Activated CD4-positive, alpha-beta T cell treated with anti-CD3 and anti-CD28 coated beads, Interleukin-10, Interleukin-2, amounts not matched to agents 100 ng/mL and 50 ng/mL, durations not matched to agents 16 hours and 8 hours (primary cell): ENCODE measurements at regions not wholly inside any gene's neighbourhood (a gene's known extent, or its start where the extent isn't known, plus 50 kb on each side); places are given as distances from the start of the nearest gene placed in this dataset.

Source experiments
- DNase-seq: peaks from one replicate; pipeline ENCODE4 v3.0.0-alpha.2; 2020

GRCh38 chr21:14716761-14717396 is 170.8 kb upstream of the SAMSN1 start:
- DNase-seq = no peak

- no peak for DNase-seq
Measured at GRCh38 chr21:14713109-14713508, 167.0 kb upstream of the SAMSN1 start.

DNA sequence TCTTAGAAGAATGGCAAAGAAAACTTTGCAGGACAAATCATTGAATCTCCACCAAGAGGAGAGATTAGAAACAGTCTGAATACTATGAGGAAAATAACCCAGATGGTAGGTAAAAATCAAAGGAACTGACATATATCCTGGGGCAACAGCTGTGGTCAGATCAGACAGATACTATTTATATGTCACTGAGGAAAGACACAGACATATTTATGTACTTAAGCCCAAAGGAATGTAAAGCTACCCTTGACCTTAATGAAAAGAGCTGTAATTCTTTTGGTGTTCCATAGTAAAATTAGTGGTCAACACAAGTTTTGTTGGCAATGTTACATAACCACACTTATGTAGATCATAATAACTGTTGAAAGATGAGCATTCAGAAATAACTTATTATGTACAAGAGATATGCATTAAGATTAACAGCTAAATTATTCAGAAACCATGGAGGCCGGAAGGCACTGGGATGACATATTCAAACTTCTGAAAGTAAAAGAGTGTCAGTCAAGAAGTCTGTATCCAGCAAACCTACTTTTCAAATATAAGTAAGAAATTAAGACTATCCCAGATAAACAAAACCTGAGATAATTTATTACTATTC is 166.1 kb upstream of the SAMSN1 start:
- DNase-seq = no peak

DNA sequence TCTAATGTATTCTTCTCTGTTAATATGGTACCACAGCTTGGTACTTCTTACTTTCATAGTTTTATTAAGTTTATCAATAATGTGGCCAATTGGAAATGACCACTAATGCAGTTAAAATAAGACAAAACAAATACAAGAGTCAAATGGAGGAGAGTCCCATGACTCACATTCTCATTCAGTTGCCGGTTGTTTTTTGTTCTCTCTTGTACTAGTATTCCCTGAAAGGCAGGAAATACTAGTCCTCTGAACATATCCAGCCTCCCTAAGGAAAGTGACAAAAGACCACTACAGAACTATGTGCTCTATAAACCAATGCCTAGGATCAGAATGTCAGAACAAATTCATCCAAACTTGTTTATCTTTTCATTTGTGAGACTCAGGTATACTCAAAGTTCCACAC is 165.2 kb upstream of the SAMSN1 start:
- no peak for DNase-seq

DNA sequence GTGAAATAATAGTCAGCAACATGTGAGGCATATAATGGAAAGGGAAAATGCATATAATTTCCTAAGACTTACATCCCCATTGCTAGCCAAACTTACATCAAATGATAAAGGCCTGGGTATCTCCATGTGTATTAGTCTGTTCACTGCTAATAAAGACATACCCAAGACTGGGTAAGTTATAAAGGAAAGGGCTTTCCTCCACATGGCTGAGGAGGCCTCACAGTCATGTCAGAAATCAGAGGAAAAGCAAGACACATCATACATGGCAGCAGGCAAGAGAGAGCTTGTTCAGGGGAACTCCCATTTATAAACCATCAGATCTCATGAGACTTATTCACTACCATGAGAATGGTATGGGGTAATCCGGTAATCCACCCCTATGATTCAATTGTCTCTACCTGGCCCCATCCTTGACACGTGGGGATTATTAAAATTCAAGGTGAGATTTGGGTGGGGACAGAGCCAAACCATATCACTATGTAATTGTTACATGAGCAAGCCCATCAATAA is 161.5 kb upstream of the SAMSN1 start:
- no peak for DNase-seq

DNA sequence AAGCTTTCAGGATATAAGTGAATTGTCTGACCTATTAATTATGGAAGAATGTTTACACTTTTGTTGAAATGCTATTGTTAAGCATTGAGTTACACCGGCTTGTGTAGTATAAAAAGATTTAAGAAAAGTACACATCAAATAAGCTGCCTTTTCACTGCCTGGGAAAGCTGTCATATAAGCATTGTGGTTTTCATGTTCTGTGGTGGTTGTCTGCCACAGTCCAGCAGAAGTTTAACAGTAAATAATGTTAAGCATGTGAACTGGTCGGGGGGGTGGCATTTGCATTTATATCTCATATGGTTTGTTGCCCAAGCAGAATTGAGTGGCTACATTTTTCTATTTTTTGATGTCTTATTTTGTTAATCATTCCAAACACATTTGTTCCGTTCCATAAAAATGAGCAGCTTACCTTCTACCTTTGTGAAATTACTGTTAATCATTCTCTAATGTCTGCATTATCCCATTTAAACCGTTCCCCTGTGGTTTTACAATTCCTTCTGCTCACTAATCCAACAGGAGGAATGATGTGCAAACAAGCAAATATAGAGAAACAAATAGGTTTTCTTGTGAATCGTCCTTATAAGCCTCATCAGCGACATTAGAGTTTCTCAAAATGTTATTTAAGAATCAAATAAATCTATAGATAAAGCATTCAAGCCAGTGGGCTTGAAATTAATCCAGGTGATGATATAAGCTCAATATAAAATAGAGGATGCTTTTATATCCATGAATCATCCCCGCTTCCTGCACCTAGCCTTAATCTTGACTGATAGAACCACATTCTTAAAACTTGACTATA is 160.8 kb upstream of the SAMSN1 start:
- no peak for DNase-seq

- DNase-seq = no peak
Measured at GRCh38 chr21:14699433-14700407, 153.6 kb upstream of the SAMSN1 start.

GRCh38 chr21:14697769-14698168 is 151.7 kb upstream of the SAMSN1 start:
- DNase-seq = no peak

- DNase-seq = no peak
Measured at GRCh38 chr21:14694817-14695216, 148.7 kb upstream of the SAMSN1 start.

DNA sequence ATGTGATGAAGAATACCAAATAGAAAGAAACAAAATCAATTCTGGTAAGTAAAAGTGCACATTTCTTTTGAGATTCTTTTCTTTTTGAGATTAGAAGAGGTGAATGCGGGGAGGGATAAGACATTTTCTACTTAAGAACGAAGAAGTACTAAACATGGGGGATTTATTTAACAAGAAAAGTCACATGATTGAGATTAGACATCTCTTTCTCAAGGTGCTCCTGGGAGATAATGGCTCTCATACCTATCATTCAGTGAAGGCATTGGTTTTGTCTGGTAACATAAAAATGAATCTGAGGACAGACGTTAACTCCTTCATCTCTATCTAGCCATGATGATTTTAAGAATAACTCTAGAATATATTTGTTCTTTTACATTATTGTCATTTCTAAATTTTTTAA is 147.9 kb upstream of the SAMSN1 start:
- no peak for DNase-seq

- DNase-seq = no peak
Measured at GRCh38 chr21:14691914-14692313, 145.8 kb upstream of the SAMSN1 start.

GRCh38 chr21:14690886-14691285 is 144.8 kb upstream of the SAMSN1 start:
- no peak for DNase-seq

DNA sequence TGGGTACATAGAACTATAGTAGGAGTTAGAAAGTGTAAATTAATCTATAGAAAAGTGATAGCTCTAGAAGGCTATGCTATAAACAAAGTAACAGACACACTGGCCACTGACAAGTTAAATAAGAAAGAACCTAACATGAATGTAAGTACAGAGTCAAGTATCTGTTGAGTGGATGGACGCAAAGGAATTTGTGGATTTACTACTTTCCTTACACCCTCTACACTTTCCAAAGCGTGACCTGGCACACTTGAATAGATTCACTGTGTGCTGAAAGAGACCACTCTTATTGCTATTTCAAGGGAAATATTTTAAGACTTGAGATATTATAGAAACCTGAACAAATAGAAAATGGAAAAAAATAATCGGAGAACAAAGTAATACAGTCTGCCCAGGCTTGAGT is 142.8 kb upstream of the SAMSN1 start:
- no peak for DNase-seq

DNA sequence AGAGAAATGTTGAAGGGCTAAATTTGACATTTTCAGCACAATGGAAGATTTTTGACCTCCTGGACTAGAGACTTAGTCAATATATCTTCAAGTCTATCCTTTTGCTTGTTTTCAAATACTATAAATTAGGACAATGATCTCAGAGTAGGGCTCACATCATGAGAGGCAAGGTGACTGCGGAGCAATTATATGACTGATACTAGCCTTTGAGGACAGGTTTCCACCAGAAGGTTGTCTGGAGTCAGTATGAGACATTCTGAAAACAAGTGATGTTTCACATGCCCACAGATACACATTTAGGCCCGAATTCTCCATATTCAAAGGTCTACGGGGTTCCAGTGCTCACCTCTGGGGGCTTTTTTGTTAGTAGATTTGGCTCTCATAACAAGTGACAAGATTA is 142.3 kb upstream of the SAMSN1 start:
- DNase-seq = no peak

GRCh38 chr21:14687268-14687625 is 141.1 kb upstream of the SAMSN1 start:
- DNase-seq = peak; percentile 23

DNA sequence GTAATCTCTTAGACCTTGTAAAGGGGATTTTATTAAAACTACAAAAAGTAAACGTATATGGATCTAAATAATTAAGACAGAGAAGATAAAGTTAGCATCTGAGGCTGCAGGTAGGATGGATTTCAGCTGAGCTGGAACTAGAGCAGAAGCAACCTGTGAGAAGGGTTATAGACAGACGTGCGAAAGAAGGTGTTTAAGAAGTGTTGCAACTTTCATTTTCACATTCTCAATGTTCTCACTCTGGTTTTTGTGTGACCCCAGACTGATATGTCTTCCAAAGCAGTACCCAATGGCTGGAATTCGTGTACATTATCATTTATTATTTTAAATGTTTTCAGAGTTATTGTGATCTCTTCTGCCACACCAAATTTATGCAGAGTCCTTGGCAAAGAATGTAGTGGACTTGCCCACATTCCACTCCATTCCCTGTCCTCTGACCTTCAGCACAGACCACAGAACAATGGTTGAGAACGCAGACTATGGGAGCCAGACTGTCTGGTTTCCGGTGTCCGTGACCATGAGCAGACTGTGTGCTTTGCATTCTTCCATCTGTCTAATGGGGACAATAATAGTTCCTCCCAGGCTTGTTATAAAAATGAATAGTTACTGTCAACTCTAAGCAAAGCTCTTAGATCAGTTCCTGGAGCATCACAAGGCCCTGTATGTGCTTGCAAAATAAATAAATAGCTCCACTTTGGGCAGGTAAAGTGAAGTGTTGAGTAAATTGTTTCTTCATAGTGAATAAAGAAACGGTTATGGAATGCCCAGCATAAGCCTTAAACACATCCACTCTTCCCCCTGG is 140.6 kb upstream of the SAMSN1 start:
- DNase-seq = peak; percentile 14

DNA sequence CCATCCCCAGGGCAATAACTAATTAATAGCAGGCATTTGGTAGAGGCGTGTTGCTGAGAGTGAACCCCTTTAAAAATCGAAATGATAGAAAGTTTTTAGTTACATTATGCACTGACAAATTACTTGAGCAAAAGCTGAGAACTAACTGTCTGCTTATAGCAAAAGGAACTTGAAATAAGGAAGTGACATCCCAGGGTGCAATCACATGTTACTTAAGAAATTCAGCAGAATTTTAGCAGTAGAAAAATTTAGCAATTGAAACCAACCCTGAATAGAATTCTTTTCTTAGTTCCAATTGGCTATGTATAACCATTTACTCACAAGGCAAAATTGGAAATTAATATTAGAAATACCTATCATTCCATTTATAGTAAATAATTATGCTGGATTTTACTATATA is 139.5 kb upstream of the SAMSN1 start:
- no peak for DNase-seq

DNA sequence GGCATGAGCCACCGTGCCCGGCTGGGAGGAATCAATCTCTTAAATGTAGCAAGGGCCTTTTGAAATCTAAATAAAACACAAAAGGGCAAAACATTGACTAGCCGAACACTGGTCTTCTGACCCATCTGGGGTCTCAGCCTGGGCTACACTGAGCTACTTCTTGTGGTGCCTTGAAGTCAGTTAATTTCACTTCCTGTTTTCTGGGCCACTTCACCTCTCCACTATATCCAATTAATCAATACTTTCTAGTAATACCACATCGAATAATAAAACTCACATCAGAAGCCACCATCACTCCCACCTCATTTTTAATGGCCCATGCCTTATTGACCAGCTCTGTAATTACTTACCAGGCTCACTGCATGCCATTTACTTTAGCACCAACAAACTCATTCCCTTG is 138.0 kb upstream of the SAMSN1 start:
- DNase-seq = no peak

DNA sequence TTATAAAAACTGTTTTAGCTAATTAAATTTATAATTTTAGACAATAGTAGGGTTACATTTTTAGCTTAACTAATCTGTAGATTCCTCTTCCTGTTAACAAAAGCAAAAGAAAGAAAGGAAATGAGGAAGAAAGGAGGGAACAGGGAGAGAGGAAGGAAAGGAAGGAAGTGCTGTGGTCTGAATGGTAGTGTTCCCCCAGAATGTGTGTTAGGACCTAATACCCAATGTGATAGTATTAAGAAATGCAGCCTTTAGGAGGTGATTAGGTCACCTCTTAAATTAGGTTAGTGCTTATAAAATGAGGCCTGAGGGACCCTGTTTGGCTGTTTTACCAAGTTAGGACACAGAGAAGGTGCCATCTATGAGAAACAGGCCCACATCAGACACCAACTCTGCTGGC is 136.9 kb upstream of the SAMSN1 start:
- no peak for DNase-seq

DNA sequence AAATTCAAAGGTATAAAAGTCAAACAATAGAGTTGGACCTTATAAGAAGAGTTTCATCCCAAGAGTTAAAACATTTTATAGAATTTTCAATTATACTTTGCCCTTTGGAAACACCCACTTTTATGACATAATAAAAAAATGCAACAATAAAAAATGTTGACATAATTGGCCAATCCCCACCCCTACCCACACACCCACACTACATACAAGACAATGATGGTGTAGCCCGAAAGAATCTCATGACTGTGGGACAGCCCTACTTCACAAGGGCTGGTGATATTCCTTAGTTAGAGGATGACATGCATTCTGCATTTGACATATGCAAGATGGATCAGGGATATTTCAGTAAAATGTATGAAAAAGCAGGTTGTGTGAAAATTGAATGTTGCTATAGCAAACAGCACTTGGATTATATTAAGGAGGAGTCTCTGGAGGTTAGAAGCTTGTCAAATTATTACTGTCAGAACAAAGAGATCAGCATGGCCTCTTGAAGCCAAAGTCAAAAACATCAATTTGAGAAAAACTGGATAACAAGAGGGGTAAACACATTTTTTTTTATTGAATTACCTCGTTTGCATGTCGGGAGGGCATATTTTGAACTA is 133.0 kb upstream of the SAMSN1 start:
- DNase-seq = no peak

DNA sequence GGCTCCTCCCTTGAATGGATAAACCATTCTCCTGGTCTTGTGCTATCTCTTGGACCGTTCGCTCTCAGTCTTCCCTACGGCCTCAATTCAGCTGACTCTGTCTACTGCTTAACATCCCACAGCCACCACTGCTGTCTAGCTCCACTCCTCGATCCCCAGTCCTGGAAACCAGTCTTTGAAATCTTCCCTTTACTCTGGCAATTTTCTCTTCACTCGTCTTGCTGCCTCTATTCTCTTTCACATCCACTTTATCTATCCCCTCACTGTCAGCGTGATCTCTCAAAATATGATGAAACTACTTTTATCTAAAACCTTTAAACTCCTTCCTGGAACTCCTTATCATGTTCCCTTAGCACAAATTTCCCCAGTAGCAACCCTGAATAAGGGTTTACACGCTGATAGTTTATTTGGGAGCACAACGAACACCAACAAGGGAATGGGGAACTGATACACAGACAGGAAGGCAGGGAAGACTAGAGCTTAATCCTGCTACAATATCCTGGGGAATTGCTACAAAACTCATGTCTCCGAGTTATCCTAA is 131.6 kb upstream of the SAMSN1 start:
- DNase-seq = no peak
